GM18505 (cell line): ENCODE measurements at regions not wholly inside any gene's neighbourhood (a gene's known extent, or its start where the extent isn't known, plus 50 kb on each side); places are given as distances from the start of the nearest gene placed in this dataset.

Experiments used
- ATAC-seq: cut with Tn5 transposase; IDR thresholded peaks from one replicate; pipeline ENCODE4 v1.9.1; 2021; ENCODE audit not compliant: unreplicated experiment
- POLR2A ChIP-seq: IDR thresholded peaks from 4 replicates; pipeline ENCODE4 v1.6.1; 2011; ENCODE audit warnings: borderline replicate concordance; ENCODE audit not compliant: insufficient read depth, insufficient read length; ENCODE audit errors: extremely low read depth

- no peak for ATAC-seq
- no peak for TF ChIP-seq POLR2A
Observed at GRCh38 chrX:150158554-150159332, 204.4 kb upstream of the MAMLD1 start.

- ATAC-seq, result no peak
- no peak for TF ChIP-seq POLR2A
Observed at GRCh38 chrX:150159537-150159936, 203.6 kb upstream of the MAMLD1 start.

- no peak for ATAC-seq
- TF ChIP-seq POLR2A, result no peak
Observed at GRCh38 chrX:150160656-150161055, 202.5 kb upstream of the MAMLD1 start.

- ATAC-seq, result no peak
- TF ChIP-seq POLR2A, result no peak
Observed at GRCh38 chrX:150161193-150161592, 201.9 kb upstream of the MAMLD1 start.

- no peak for ATAC-seq
- TF ChIP-seq POLR2A, result no peak
Observed at GRCh38 chrX:150162141-150162540, 201.0 kb upstream of the MAMLD1 start.

GRCh38 chrX:150163221-150163930 is 199.7 kb upstream of the MAMLD1 start:
- TF ChIP-seq POLR2A, result no peak
- no peak for ATAC-seq

GRCh38 chrX:150163956-150164726 is 199.0 kb upstream of the MAMLD1 start:
- TF ChIP-seq POLR2A, result no peak
- no peak for ATAC-seq

- no peak for TF ChIP-seq POLR2A
- no peak for ATAC-seq
Observed at GRCh38 chrX:150164971-150165600, 198.0 kb upstream of the MAMLD1 start.

GRCh38 chrX:150165776-150166610 is 197.1 kb upstream of the MAMLD1 start:
- no peak for ATAC-seq
- TF ChIP-seq POLR2A, result no peak

- ATAC-seq, result no peak
- TF ChIP-seq POLR2A, result no peak
Observed at GRCh38 chrX:150167482-150168324, 195.4 kb upstream of the MAMLD1 start.

GRCh38 chrX:150182161-150182560 is 181.0 kb upstream of the MAMLD1 start:
- no peak for TF ChIP-seq POLR2A
- ATAC-seq, result no peak
